Mesenchymal stem cell (in vitro differentiated cells and primary cell): ENCODE measurements at regions not wholly inside any gene's neighbourhood (a gene's known extent, or its start where the extent isn't known, plus 50 kb on each side); places are given as distances from the start of the nearest gene placed in this dataset.

ENCODE experiments used
- DNase-seq: peaks from one replicate; pipeline ENCODE4 v3.0.0-alpha.2; 2013
- H2AFZ ChIP-seq: one replicate; pipeline ENCODE4 v1.6.1; 2013; ENCODE audit warnings: low read depth, mild to moderate bottlenecking, control low read depth, inconsistent platforms, low read length, moderate library complexity
- H2AK5ac ChIP-seq: 2 replicates; pipeline ENCODE4 v1.6.1; 2013; ENCODE audit warnings: low read length, moderate library complexity, mild to moderate bottlenecking, inconsistent platforms; ENCODE audit not compliant: severe bottlenecking
- H2BK120ac ChIP-seq: one replicate; pipeline ENCODE4 v1.6.1; 2013; ENCODE audit warnings: low read depth, mild to moderate bottlenecking, inconsistent platforms, low read length, moderate library complexity
- H2BK12ac ChIP-seq, 2 experiments: one replicate each; pipeline ENCODE4 v1.6.1; 2013; ENCODE audit warnings: inconsistent platforms in 2 of 2, low read length in 2 of 2, mild to moderate bottlenecking in 2 of 2, moderate library complexity in 2 of 2, control low read depth in 1 of 2
- H2BK15ac ChIP-seq: one replicate; pipeline ENCODE4 v1.6.1; 2013; ENCODE audit warnings: mild to moderate bottlenecking, low read depth, inconsistent platforms; ENCODE audit not compliant: poor library complexity, severe bottlenecking
- H2BK5ac ChIP-seq: 2 replicates; pipeline ENCODE4 v1.6.1; 2013; ENCODE audit warnings: low read depth, mild to moderate bottlenecking, low read length, control low read depth, inconsistent platforms; ENCODE audit not compliant: poor library complexity, severe bottlenecking
- H3K14ac ChIP-seq, 2 experiments: one replicate each; pipeline ENCODE4 v1.6.1; 2013; ENCODE audit warnings: inconsistent platforms in 2 of 2, low read length in 2 of 2, control low read depth in 1 of 2, mild to moderate bottlenecking in 1 of 2, moderate library complexity in 1 of 2
- H3K18ac ChIP-seq, 2 experiments: one replicate each; pipeline ENCODE4 v1.6.1; 2013; ENCODE audit warnings: inconsistent platforms in 2 of 2, low read length in 2 of 2, control low read depth in 1 of 2, low read depth in 1 of 2, mild to moderate bottlenecking in 1 of 2
- H3K23ac ChIP-seq, 2 experiments: one replicate each; pipeline ENCODE4 v1.6.1; 2013; ENCODE audit warnings: inconsistent platforms in 2 of 2, low read length in 2 of 2, mild to moderate bottlenecking in 2 of 2, moderate library complexity in 2 of 2, control low read depth in 1 of 2
- H3K27ac ChIP-seq: 2 replicates; pipeline ENCODE4 v1.5.1; 2013; ENCODE audit warnings: mild to moderate bottlenecking, moderate library complexity, low read length, control low read depth, inconsistent platforms; ENCODE audit not compliant: poor library complexity, severe bottlenecking
- H3K27me3 ChIP-seq, 2 experiments: 2 replicates each; pipeline versions ENCODE4 v1.6.1 to v1.7.0; 2013; ENCODE audit warnings: low read length in 2 of 2, mild to moderate bottlenecking in 2 of 2, moderate library complexity in 2 of 2, control low read depth in 1 of 2, inconsistent platforms in 1 of 2; ENCODE audit not compliant: control insufficient read depth in 1 of 2, insufficient read depth in 1 of 2
- H3K36me3 ChIP-seq, 2 experiments: 2 replicates each; pipeline versions ENCODE4 v1.6.1 to v1.7.0; 2013; ENCODE audit warnings: low read length in 2 of 2, control low read depth in 1 of 2, inconsistent platforms in 1 of 2, low read depth in 1 of 2, mild to moderate bottlenecking in 1 of 2; ENCODE audit not compliant: insufficient read depth in 2 of 2, control insufficient read depth in 1 of 2
- H3K4ac ChIP-seq, 2 experiments: one replicate each; pipeline ENCODE4 v1.6.1; 2013; ENCODE audit warnings: inconsistent platforms in 2 of 2, low read length in 2 of 2, mild to moderate bottlenecking in 2 of 2, moderate library complexity in 2 of 2, control low read depth in 1 of 2, low read depth in 1 of 2
- H3K4me1 ChIP-seq: 2 replicates; pipeline ENCODE4 v1.6.1; 2013; ENCODE audit warnings: low read depth, low read length, control low read depth; ENCODE audit not compliant: control insufficient read depth, insufficient read depth
- H3K4me2 ChIP-seq: 2 replicates; pipeline ENCODE4 v1.6.1; 2013; ENCODE audit warnings: low read length, mild to moderate bottlenecking, inconsistent platforms; ENCODE audit not compliant: poor library complexity, severe bottlenecking
- H3K4me3 ChIP-seq, 2 experiments: 2 replicates each; pipeline versions ENCODE4 v1.5.1 to v1.7.0; 2013; ENCODE audit warnings: low read length in 2 of 2, mild to moderate bottlenecking in 2 of 2, control low read depth in 1 of 2, low read depth in 1 of 2; ENCODE audit not compliant: insufficient read depth in 1 of 2
- H3K79me1 ChIP-seq: replicated peaks from 2 replicates; pipeline ENCODE4 v1.6.1; 2013; ENCODE audit warnings: mild to moderate bottlenecking, control low read depth, low read length, inconsistent platforms; ENCODE audit not compliant: poor library complexity, severe bottlenecking
- H3K9ac ChIP-seq: 2 replicates; pipeline ENCODE4 v1.7.0; 2013; ENCODE audit warnings: mild to moderate bottlenecking, low read length, moderate library complexity
- H3K9me3 ChIP-seq: 2 replicates; pipeline ENCODE4 v1.7.0; 2013; ENCODE audit warnings: mild to moderate bottlenecking, low read length; ENCODE audit not compliant: control insufficient read depth
- H4K8ac ChIP-seq: one replicate; pipeline ENCODE4 v1.6.1; 2013; ENCODE audit warnings: inconsistent platforms, mild to moderate bottlenecking, low read length, moderate library complexity
- H4K91ac ChIP-seq: one replicate; pipeline ENCODE4 v1.6.1; 2013; ENCODE audit warnings: mild to moderate bottlenecking, low read length, inconsistent platforms
- WGBS: methylation state at CpG from one replicate; pipeline ENCODE4 v1.1.7; 2013; ENCODE audit warnings: mixed read lengths; 5-methylcytosine and 5-hydroxymethylcytosine counted together

DNA sequence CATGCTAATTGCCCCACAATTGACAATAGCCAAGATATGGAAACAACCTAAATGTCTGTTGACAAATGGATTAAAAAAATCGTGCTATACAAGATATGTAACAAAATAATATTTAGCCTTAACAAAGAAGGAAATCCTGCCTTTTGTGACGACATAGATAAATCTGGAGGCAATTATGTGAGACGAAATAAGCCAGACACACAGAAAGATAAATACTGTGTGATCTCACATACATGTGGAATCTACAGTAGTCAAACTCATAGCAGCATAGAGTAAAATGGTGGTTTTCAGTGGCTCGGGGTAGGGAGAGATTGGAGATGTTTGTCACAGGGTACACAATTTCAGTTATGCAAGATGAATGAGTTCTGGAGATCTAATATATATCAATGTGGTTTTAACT, 895.8 kb downstream of the SLITRK6 start:
- Histone ChIP-seq H3K4me2 (no peak overlapping the region), H3K9ac (no peak overlapping the region), H3K79me1 (no peaks in the 10 kb centered on the region), H2BK12ac (no peak overlapping the region), H3K14ac (no peak overlapping the region), H2BK120ac (no peak overlapping the region), H2BK5ac (no peak overlapping the region), H2AFZ (no peak overlapping the region), H3K27me3 (peaks cover 0 to 2% of the 10 kb centered on the region in 2 experiments), H3K4me3 (no peak overlapping the region), H4K8ac (no peak overlapping the region), H4K91ac (no peak overlapping the region), H3K27ac (no peak overlapping the region), H2AK5ac (no peak overlapping the region), H3K23ac (no peak overlapping the region), H2BK15ac (no peak overlapping the region), H3K36me3 (no peaks in the 10 kb centered on the region), H3K9me3 (no peaks in the 10 kb centered on the region), H3K4ac (no peak overlapping the region), H3K18ac (no peak overlapping the region), H3K4me1 (no peaks in the 10 kb centered on the region)
- 80% methylated on average over 1 of the region's 4 CpGs for WGBS
- DNase-seq: peak; percentile 20

- Histone ChIP-seq H3K9me3 (no peaks in the 10 kb centered on the region), H3K18ac (no peak overlapping the region), H2AK5ac (no peak overlapping the region), H2BK12ac (no peak overlapping the region), H3K14ac (no peak overlapping the region), H2BK5ac (no peak overlapping the region), H3K79me1 (no peaks in the 10 kb centered on the region), H3K4me1 (no peaks in the 10 kb centered on the region), H2BK15ac (no peak overlapping the region), H3K27ac (no peak overlapping the region), H2AFZ (no peak overlapping the region), H3K23ac (no peak overlapping the region), H3K27me3 (peaks cover 0 to 3% of the 10 kb centered on the region in 2 experiments), H3K4me3 (no peak overlapping the region), H3K4me2 (no peak overlapping the region), H3K36me3 (no peaks in the 10 kb centered on the region), H2BK120ac (no peak overlapping the region), H3K4ac (no peak overlapping the region), H4K91ac (no peak overlapping the region), H3K9ac (no peak overlapping the region), H4K8ac (no peak overlapping the region)
- DNase-seq: no peak
- WGBS: 100% methylated on average over 1 of the region's 1 CpG
These were observed 897.0 kb downstream of the SLITRK6 start for GRCh38 chr13:84902243-84902642.

DNA sequence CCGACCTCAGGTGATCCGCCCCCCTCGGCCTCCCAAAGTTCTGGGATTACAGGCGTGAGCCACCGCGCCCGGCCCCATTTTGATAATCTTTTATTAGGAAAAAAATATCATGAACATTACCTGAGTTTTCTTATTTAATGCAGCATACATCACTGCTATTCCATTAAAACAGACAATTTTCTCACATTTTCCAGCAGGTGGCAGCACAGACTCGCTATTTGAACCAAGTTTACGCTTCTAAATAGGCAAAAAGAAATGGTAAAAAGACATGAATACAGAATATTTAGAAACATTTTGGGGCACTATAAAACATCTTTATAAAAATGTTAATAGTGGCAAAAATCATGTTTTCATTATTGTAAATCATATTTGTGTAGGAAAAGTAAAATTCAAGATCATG, 903.1 kb downstream of the SLITRK6 start:
- H4K8ac ChIP-seq: no peak overlapping the region

DNA sequence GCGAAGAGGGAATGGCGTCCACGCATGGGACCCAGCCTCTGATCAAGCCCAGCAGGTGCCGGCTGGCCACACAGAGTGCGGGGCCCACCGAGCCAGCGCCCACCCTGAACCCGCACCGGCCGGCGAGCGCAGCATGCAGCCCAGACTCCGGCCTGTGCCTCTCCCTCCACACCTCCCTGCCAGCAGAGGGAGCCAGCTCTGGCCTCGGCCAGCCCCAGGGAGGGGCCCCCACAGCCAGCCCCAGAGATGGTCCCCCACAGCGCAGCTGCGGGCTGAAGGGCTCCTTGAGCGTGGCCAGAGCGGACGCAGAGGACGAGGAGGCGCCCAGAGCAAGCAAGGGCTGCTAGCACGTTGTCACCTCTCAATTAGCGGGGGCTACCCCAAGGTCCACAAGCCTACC, 904.5 kb downstream of the SLITRK6 start:
- no peak overlapping the region for H3K4ac ChIP-seq
- H3K9me3 ChIP-seq: no peaks in the 10 kb centered on the region
- H2AFZ ChIP-seq: no peak overlapping the region
- no peak overlapping the region for H2BK15ac ChIP-seq
- no peak overlapping the region for H3K4me2 ChIP-seq
- no peak overlapping the region for H3K14ac ChIP-seq
- no peak overlapping the region for H2BK12ac ChIP-seq
- no peak overlapping the region for H4K8ac ChIP-seq
- H3K9ac ChIP-seq: no peak overlapping the region
- H3K27me3 ChIP-seq: peaks cover 0 to 3% of the 10 kb centered on the region in 2 experiments
- H3K4me3 ChIP-seq: no peak overlapping the region
- no peaks in the 10 kb centered on the region for H3K36me3 ChIP-seq
- H3K4me1 ChIP-seq: no peaks in the 10 kb centered on the region
- peak overlapping the region; percentile 15 for H4K91ac ChIP-seq
- H3K27ac ChIP-seq: no peak overlapping the region
- no peak overlapping the region for H3K18ac ChIP-seq
- no peak for DNase-seq
- WGBS: 93% methylated on average over 16 of the region's 23 CpGs
- no peak overlapping the region for H2AK5ac ChIP-seq
- H3K23ac ChIP-seq: no peak overlapping the region
- no peaks in the 10 kb centered on the region for H3K79me1 ChIP-seq
- no peak overlapping the region for H2BK5ac ChIP-seq
- H2BK120ac ChIP-seq: no peak overlapping the region

More for the DNA sequence above, 903.1 kb downstream of the SLITRK6 start:
- H3K4me1 ChIP-seq: no peaks in the 10 kb centered on the region
- H3K79me1 ChIP-seq: no peaks in the 10 kb centered on the region
- H3K27ac ChIP-seq: no peak overlapping the region
- H2BK5ac ChIP-seq: no peak overlapping the region
- H3K18ac ChIP-seq: no peak overlapping the region
- H2AK5ac ChIP-seq: no peak overlapping the region
- H2AFZ ChIP-seq: no peak overlapping the region
- no peak overlapping the region for H4K91ac ChIP-seq
- H3K14ac ChIP-seq: no peak overlapping the region
- H3K4ac ChIP-seq: no peak overlapping the region
- H3K9me3 ChIP-seq: no peaks in the 10 kb centered on the region
- H3K9ac ChIP-seq: no peak overlapping the region
- H3K23ac ChIP-seq: no peak overlapping the region
- no peak overlapping the region for H2BK12ac ChIP-seq
- peak; percentile 67 for DNase-seq
- peak overlapping the region; percentile 28 for H2BK15ac ChIP-seq
- no peak overlapping the region for H2BK120ac ChIP-seq
- no peak overlapping the region for H3K4me3 ChIP-seq
- H3K27me3 ChIP-seq: peaks cover 0 to 3% of the 10 kb centered on the region in 2 experiments
- H3K36me3 ChIP-seq: no peaks in the 10 kb centered on the region
- WGBS: 0% methylated on average over 2 of the region's 9 CpGs
- no peak overlapping the region for H3K4me2 ChIP-seq
